Parathyroid adenoma (tissue), 2 donors: ENCODE measurements at regions not wholly inside any gene's neighbourhood (a gene's known extent, or its start where the extent isn't known, plus 50 kb on each side); places are given as distances from the start of the nearest gene placed in this dataset.

Experiments used
- H2AFZ ChIP-seq: fragments of 300-600 bp; sonication (generic); one replicate; pipeline ENCODE4 v1.7.0; 2017; ENCODE audit warnings: antibody characterized with exemption, mild to moderate bottlenecking
- H3K27ac ChIP-seq: fragments of 300-600 bp; sonication (generic); one replicate; pipeline ENCODE4 v1.7.0; 2017
- H3K27me3 ChIP-seq: fragments of 300-600 bp; sonication (generic); one replicate; pipeline ENCODE4 v1.7.0; 2017; ENCODE audit warnings: low read length; ENCODE audit not compliant: control insufficient read depth, insufficient read depth
- H3K36me3 ChIP-seq: fragments of 300-600 bp; sonication (generic); one replicate; pipeline ENCODE4 v1.7.0; 2017; ENCODE audit warnings: low read length; ENCODE audit not compliant: control insufficient read depth, insufficient read depth
- H3K4me1 ChIP-seq: fragments of 300-600 bp; sonication (generic); one replicate; pipeline ENCODE4 v1.7.0; 2017; ENCODE audit warnings: control low read depth
- H3K4me2 ChIP-seq: fragments of 300-600 bp; sonication (generic); one replicate; pipeline ENCODE4 v1.7.0; 2017; ENCODE audit warnings: low read length
- H3K4me3 ChIP-seq: fragments of 300-600 bp; sonication (generic); one replicate; pipeline ENCODE4 v1.7.0; 2017; ENCODE audit warnings: low read depth, low read length
- H3K79me2 ChIP-seq: fragments of 300-600 bp; sonication (generic); one replicate; pipeline ENCODE4 v1.7.0; 2017; ENCODE audit warnings: control low read depth
- H3K9ac ChIP-seq: fragments of 300-600 bp; sonication (generic); one replicate; pipeline ENCODE4 v1.7.0; 2017; ENCODE audit warnings: mild to moderate bottlenecking
- H3K9me3 ChIP-seq: fragments of 300-600 bp; sonication (generic); one replicate; pipeline ENCODE4 v1.7.0; 2017; ENCODE audit warnings: low read length; ENCODE audit not compliant: control insufficient read depth
- TF ChIP-seq, protein P1 (sequence below): fragments of 300-600 bp; sonication (generic); IDR thresholded peaks from one replicate; pipeline ENCODE4 v1.7.0; 2017; ENCODE audit warnings: antibody characterized with exemption, mild to moderate bottlenecking
- donor health status: primary hyperparathyroidism.

DNA sequence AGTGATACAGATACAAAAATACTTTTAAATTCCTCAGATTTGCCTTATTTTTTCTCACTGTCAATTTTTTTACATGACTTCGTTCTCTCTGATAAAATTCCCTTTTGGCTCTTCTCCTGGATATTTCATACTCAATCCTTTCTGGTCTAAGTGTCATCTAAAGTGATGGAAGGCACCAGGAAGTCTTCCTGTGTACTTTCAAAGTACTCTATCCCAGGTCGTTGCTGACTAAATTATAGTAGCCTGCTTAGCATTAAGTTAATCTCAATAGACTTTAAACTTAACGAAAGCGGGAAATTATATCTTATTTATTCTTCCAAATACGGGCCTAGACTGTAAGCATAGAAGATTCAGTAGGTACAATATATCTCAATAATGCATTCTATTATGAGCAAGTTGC, 67.8 kb downstream of the CASP12 start:
- no peak overlapping the region for H2AFZ ChIP-seq
- H3K9ac ChIP-seq: no peak overlapping the region
- no peaks in the 10 kb centered on the region for H3K9me3 ChIP-seq
- no peak overlapping the region for H3K4me2 ChIP-seq
- TF ChIP-seq, protein P1, sequence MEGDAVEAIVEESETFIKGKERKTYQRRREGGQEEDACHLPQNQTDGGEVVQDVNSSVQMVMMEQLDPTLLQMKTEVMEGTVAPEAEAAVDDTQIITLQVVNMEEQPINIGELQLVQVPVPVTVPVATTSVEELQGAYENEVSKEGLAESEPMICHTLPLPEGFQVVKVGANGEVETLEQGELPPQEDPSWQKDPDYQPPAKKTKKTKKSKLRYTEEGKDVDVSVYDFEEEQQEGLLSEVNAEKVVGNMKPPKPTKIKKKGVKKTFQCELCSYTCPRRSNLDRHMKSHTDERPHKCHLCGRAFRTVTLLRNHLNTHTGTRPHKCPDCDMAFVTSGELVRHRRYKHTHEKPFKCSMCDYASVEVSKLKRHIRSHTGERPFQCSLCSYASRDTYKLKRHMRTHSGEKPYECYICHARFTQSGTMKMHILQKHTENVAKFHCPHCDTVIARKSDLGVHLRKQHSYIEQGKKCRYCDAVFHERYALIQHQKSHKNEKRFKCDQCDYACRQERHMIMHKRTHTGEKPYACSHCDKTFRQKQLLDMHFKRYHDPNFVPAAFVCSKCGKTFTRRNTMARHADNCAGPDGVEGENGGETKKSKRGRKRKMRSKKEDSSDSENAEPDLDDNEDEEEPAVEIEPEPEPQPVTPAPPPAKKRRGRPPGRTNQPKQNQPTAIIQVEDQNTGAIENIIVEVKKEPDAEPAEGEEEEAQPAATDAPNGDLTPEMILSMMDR: no peak
- no peak overlapping the region for H3K4me3 ChIP-seq
- no peak overlapping the region for H3K27ac ChIP-seq
- no peaks in the 10 kb centered on the region for H3K79me2 ChIP-seq
- no peaks in the 10 kb centered on the region for H3K36me3 ChIP-seq
- no peaks in the 10 kb centered on the region for H3K4me1 ChIP-seq
- H3K27me3 ChIP-seq: no peaks in the 10 kb centered on the region

DNA sequence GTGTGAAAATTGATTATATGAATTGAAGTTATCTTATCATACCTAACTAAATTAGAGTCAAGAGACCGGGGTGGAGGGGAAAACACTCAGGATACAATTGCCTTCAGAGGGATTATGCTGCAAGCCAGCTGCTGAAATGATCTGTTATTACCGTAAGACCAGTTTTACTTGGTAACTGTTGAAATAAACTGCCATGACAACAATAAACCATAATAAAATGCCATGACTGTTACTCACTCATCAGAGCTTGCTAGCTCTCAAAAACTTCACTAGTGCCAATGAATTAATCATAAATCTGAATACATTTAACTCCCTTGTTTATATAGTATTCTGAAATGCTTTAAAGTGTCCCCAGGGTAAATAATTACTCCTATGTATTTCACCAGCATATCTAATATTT, 68.2 kb downstream of the CASP12 start:
- TF ChIP-seq, protein P1: no peak

DNA sequence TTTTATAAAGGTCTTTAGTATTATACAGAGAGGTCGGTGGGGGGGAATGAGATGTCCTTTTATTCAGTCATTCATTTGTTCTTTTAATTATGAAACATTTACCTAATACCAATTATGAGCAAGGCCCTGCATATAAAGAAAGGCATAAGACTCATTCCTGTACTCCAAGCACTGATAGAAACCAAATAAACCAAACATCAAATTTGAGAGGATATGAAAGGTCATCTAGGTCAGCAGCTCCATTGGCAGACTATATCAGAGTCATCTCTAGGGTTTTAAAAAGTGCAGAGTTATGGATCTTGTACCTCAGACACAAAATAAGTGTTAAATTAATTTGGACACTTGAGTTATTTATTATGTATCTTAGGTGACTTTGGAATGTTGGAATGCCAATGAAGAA, 71.5 kb downstream of the CASP12 start:
- no peaks in the 10 kb centered on the region for H3K4me1 ChIP-seq
- no peaks in the 10 kb centered on the region for H3K79me2 ChIP-seq
- no peak overlapping the region for H3K4me2 ChIP-seq
- no peak overlapping the region for H2AFZ ChIP-seq
- no peaks in the 10 kb centered on the region for H3K27me3 ChIP-seq
- H3K9ac ChIP-seq: no peak overlapping the region
- H3K36me3 ChIP-seq: no peaks in the 10 kb centered on the region
- no peak overlapping the region for H3K4me3 ChIP-seq
- TF ChIP-seq, protein P1: no peak
- H3K27ac ChIP-seq: no peak overlapping the region
- no peaks in the 10 kb centered on the region for H3K9me3 ChIP-seq

More for the DNA sequence above, 68.2 kb downstream of the CASP12 start:
- Histone ChIP-seq H3K4me3 (no peak overlapping the region), H2AFZ (no peak overlapping the region), H3K9ac (no peak overlapping the region), H3K36me3 (no peaks in the 10 kb centered on the region), H3K27me3 (no peaks in the 10 kb centered on the region), H3K79me2 (no peaks in the 10 kb centered on the region), H3K27ac (no peak overlapping the region), H3K9me3 (no peaks in the 10 kb centered on the region), H3K4me1 (no peaks in the 10 kb centered on the region), H3K4me2 (no peak overlapping the region)

DNA sequence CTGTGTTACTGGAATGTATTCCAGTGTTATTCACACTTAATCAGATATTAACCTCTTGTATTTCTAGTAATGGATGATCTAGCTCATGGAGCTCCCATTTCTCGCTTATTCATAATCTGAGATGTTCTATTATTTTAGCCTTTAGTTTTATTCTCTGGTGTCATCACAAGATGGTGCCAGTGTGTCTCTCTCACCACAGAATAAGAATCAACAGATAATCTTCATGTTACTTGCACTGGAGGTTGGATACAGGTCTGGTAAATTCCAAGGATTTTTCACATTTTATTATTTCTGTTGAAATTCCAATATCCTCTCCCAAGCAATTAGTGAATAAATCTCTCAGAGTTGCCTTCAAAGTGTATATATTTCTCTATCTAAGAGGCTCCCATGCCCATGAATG, 74.6 kb downstream of the CASP12 start:
- H3K79me2 ChIP-seq: no peaks in the 10 kb centered on the region
- no peak overlapping the region for H2AFZ ChIP-seq
- H3K9me3 ChIP-seq: no peaks in the 10 kb centered on the region
- no peaks in the 10 kb centered on the region for H3K36me3 ChIP-seq
- TF ChIP-seq, protein P1: no peak
- no peaks in the 10 kb centered on the region for H3K4me1 ChIP-seq
- no peak overlapping the region for H3K27ac ChIP-seq
- no peak overlapping the region for H3K9ac ChIP-seq
- H3K27me3 ChIP-seq: no peaks in the 10 kb centered on the region
- no peak overlapping the region for H3K4me3 ChIP-seq
- H3K4me2 ChIP-seq: no peak overlapping the region

DNA sequence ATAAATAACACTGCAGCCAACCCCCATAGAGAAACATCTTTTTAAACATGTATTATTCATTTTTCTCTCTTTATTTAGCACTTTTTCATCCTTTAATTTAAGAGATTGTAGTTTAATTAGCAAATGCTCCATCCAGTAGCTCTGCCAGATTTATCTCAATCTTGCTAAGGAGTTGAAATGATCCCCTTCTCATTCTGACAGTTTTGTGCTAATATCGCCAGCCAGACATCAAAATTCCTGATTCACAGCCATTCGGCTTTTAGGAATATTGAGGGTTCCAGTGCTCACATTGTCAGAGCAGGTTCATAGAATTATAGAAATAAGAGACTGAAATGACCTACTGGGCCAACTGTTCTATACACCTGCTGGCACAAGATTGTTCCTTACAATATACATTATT, 77.8 kb downstream of the CASP12 start:
- H3K36me3 ChIP-seq: no peaks in the 10 kb centered on the region
- no peaks in the 10 kb centered on the region for H3K27me3 ChIP-seq
- H3K4me2 ChIP-seq: no peak overlapping the region
- H3K27ac ChIP-seq: no peak overlapping the region
- H2AFZ ChIP-seq: no peak overlapping the region
- H3K4me1 ChIP-seq: no peaks in the 10 kb centered on the region
- no peak overlapping the region for H3K9ac ChIP-seq
- no peak overlapping the region for H3K4me3 ChIP-seq
- H3K79me2 ChIP-seq: no peaks in the 10 kb centered on the region
- no peaks in the 10 kb centered on the region for H3K9me3 ChIP-seq
- TF ChIP-seq, protein P1: no peak
